Effector CD4-positive, alpha-beta T cell (primary cell): ENCODE measurements at regions not wholly inside any gene's neighbourhood (a gene's known extent, or its start where the extent isn't known, plus 50 kb on each side); places are given as distances from the start of the nearest gene placed in this dataset.

Experiments used
- DNase-seq: peaks from one replicate; pipeline ENCODE4 v3.0.0-alpha.2; 2020

GRCh38 chr6:148265054-148265453 lies 77.6 kb upstream of the SASH1 start:
- no peak for DNase-seq

- no peak for DNase-seq
These were observed 73.3 kb upstream of the SASH1 start for GRCh38 chr6:148269386-148269785.

- no peak for DNase-seq
These were observed 70.8 kb upstream of the SASH1 start for GRCh38 chr6:148271711-148272439.

- no peak for DNase-seq
These were observed 70.0 kb upstream of the SASH1 start for GRCh38 chr6:148272597-148272996.

- DNase-seq, result no peak
These were observed 68.5 kb upstream of the SASH1 start for GRCh38 chr6:148273962-148274752.

GRCh38 chr6:148274809-148275208 lies 67.8 kb upstream of the SASH1 start:
- no peak for DNase-seq

GRCh38 chr6:148285205-148285604 lies 57.4 kb upstream of the SASH1 start:
- no peak for DNase-seq

GRCh38 chr6:148286563-148286962 lies 56.1 kb upstream of the SASH1 start:
- no peak for DNase-seq

- no peak for DNase-seq
These were observed 54.9 kb upstream of the SASH1 start for GRCh38 chr6:148287623-148288333.

- no peak for DNase-seq
These were observed 54.1 kb upstream of the SASH1 start for GRCh38 chr6:148288541-148288940.

GRCh38 chr6:148289153-148289552 lies 53.5 kb upstream of the SASH1 start:
- no peak for DNase-seq

GRCh38 chr6:148291876-148292275 lies 50.8 kb upstream of the SASH1 start:
- DNase-seq, result no peak
